Activated CD4-positive, alpha-beta T cell treated with anti-CD3 and anti-CD28 coated beads, Interleukin-2, amount 50 U/mL, for 48 hours (primary cell): ENCODE measurements at regions not wholly inside any gene's neighbourhood (a gene's known extent, or its start where the extent isn't known, plus 50 kb on each side); places are given as distances from the start of the nearest gene placed in this dataset.
A peak's percentile ranks its signal among the peaks of the same experiment; 100 is the strongest.
"Not testable (repeated sequence)": the region's sequence is repeated elsewhere in the genome, so short reads cannot be mapped to it uniquely, and the experiment has no call there.

Experiments used
- DNase-seq, 2 experiments: peaks; one replicate each; pipeline ENCODE4 v3.0.0-alpha.2; 2020

DNA sequence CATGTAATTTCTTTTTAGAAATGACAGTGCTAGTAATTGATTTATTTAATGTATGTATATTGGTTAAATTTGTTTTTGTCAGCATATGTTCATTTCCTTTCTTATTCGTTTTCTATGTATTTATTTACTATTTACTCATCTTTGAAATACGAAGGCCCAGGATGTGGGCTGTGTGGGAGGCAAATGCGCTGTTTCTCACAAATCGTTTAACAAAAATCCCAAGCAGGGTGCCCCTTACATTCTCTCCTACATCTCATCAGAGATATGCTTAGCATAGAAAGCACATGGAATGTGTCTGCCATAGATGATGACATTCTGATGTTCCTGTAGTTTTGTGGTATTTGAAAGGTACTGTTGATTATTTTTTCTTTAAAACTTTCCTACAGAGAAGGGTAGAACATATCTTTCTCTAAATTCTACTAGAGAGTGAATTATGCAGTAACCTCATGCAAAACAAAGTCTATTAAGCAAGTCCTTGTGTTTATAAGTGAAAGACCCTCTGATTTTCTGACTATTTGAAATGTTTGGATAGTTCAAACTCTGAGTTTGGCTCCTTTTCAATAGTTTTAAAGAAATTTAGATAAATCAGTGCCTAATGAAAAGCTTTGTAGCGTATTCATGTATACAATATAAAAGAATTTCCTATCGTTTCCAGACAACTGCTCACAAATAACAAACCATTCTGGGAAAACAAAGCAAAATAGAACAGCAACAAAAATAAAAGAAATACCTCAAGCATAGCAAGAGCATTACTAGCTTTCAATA is 111.1 kb upstream of the VGLL3 start:
- DNase-seq = no peak

DNA sequence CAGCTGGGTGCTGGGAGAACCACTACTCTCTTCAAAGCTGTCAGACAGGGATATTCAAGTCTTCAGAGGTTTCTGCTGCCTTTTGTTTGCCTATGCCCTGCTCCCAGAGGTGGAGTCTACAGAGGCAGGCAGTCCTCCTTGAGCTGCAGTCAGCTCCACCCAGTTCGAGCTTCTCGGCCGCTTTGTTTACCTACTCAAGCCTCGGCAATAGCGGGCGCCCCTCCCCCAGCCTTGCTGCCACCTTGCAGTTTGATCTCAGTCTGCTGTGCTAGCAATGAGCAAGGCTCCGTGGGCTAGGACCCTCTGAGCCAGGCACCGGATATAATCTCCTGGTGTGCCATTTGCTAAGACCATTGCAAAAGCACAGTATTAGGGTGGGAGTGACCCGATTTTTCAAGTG is 106.8 kb upstream of the VGLL3 start:
- not testable (repeated sequence) for DNase-seq

DNA sequence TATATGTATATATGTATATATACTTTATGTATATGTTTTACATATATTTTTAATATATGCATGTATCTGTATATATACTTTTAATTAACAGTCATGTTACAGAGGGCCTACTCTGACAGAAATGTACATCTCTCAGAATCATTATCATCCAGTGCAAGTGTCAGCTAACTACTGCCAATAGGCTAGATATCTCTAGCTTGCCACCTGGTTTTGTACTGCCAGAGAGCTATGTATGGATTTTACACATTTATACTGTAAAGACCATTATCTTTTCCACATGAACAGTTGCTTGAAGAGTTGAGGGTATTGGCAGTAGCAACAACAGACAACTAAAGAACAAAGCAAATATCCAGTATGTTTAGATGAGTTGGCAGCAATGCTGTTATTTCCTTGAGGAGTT is 99.7 kb upstream of the VGLL3 start:
- DNase-seq = no peak

DNA sequence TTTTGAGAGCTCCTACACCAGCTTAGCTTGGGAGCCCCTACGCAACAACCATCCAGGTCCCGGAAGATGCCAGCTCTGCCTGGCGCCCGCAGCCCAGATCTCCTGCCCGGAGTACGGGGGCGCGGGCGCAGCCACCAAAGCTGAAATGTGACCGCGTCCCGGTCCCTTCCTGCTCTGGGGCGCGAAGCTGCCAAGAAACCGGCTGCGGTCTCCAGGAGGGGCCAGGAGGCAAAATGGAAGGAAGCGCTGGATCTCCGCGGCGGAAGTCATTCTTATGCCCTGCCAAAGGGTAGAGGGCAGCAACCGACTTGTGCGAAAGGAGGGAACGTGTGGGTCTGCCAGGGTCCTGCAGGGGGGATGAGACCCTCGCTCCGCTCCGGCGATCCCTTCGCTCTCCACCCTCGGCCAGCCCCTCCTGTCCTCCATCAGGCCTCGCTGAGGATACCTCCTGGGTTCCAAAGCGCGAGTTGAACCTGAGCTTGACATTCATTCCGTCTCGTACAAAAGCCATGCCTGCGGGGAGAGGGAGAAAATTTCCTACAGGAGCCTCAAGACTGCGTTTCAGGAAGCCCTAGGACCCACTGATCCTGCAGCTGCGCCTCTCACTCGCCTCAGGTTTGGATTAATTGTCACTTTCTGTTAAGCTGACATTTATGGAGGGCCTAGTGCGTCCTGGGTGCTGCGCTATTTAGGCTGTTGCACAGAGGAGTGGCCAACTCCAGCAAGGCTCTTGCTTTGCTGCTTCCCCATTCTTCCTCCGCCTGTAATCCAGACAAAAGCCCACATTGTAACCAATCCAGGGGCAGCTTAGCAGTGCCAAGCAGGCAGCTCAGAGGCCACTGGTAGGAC is 98.3 kb upstream of the VGLL3 start:
- peak in 1 of 2 experiments; percentile 7 for DNase-seq

DNA sequence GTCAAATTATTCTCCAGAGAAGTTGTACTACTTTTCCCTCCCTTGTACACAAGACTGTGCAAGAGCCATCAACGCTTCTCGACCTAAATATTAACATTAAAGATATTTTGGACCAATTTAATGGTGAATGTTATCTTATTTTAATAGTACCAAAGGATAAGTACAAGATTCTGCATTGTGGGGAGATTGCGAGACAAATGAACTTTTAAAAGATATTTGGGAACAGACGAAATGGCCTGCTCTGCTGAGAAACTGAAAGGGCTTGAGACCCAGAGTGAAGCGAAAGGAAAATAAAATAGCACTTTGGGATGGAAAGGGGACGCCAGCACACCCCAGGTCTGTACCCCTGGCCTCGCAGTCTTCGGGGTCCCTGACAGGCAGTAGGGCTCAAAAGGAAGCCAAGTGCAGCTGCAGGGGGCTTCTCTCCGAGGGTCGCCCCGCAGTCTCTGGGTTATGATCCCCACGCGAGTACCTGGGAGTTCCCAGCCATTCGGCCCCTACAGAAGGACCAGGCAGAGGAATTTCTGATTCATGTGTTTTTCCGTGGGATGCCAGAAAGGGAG is 97.6 kb upstream of the VGLL3 start:
- no peak for DNase-seq

DNA sequence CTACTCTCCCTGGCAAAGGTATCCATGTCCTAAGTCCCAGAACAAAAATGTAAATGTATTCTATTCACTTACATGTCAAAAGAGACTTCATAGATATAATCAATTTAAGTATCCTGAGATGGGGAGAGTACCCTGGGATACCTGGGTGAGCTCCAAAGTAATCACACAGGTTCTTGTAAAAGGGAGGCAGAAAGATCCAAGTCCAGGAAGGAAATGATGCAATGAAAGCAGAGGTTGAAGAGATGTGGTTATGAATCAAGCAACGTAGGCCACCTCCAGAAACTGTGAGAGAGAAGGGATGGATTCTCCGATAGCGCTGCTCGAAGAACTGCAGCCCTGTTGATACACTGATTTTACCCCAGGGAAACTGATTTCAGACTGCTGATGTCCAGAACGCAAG is 93.9 kb upstream of the VGLL3 start:
- DNase-seq = no peak

DNA sequence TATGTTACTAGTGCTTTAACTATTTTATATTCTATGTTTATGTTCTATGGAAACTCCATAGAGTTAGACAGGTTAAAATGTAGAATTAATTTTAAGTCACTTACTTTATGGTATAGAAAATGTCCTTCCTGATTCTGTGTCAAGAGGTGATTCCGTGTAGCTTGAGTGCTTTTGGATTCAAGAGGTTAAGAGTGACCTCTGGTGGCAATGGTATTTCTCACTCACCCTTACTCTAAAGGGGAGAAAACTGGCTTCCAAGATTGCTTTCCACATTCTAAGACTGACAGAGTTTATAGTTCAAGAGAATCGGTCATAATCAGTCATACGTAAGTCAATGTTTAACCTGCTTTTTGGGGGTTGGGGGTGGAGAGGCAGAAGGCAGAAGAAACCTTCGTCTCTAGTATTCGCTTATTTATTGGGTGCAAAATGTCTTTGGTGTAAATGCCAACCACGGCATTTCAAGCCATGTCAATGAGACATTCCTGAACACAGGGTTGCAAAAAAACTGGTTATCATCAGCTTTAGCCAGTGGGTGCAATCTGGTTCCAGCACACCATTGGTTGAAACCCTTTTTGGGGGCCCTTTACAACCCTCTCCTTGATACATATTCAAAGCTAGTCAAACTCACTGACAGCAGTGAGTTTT is 92.0 kb upstream of the VGLL3 start:
- no peak for DNase-seq

DNA sequence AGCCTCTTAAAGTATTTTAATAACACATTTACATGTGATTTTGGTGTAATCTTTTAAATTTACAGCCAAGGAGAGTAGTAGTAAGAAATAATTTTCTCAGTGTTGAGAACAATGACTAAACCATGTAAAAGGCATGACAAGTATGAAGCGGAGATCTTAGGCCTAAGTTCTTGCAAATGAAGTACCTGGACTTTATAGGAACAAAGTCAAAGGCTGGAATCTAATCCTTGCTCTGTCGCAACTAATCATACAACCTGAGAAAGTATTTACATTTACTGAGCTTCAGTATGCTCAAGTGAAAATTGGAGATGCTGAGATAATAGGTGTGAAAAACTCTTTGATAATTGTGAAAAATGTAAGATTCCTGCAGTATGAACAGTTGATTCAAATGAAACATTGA is 86.4 kb upstream of the VGLL3 start:
- DNase-seq = no peak

DNA sequence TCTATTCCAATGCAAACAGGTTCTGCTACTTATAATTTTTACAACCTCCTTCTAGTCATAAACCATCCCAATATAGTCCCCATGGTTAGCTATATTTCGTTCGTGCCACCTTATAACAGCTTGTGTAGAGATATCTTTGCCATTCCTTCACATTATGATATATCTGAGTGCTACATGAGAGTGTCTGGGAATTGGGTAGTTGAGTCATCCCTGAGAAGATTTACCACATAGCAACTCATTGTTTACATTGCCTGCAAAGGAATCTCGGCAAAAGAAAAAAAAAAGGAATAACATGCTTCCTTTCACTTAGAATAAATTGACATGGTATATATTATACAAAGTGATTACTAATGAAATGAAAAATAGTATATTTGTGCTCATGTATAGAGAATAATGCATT is 86.0 kb upstream of the VGLL3 start:
- DNase-seq = no peak

DNA sequence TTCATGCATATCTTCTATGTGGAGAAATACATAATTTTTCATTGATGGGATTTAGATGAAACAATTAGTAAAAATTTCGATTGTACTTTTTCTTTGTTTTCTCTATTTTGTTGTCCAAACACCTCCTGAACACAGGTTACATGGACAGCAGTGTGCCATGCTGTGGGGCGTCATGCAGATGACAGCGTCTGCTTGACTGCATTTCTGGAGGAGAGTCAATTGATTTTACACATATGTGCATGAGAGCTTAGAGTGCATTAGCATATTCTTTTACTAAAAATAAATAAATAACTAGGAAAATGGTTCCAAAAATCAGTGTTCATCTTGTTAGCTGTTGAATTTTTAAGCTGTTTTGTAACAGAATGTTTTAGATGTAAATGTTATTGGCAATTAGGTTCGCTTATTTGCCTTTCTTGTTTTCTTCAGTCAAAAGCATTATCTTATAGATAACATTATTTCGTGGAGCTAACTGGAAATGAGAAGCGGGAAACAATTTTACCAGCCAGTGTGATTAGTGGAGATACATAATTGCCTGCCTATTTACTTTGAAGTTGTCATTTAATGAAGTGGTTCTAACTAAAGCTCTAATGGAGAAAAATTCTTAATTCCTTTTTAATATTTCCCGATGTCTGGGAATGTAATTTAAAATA is 82.7 kb upstream of the VGLL3 start:
- no peak for DNase-seq

DNA sequence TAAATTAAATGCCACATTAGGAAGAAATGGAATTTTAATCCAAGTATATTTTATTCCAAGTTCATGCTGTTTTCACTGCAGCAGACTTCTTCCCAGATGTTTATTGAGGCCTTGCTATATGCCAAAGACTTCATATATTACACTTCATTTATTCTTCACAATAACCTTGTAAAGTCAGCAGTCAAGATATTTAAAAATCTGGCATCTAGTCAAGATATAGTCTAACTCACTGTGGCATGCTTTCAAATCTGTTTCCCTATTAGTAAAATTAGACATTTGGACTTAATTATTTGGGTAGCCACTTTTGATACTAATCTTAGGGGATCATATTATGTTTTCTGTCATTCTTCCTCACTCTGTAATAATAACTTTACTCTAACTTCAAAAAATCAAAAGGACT is 81.5 kb upstream of the VGLL3 start:
- DNase-seq = no peak

DNA sequence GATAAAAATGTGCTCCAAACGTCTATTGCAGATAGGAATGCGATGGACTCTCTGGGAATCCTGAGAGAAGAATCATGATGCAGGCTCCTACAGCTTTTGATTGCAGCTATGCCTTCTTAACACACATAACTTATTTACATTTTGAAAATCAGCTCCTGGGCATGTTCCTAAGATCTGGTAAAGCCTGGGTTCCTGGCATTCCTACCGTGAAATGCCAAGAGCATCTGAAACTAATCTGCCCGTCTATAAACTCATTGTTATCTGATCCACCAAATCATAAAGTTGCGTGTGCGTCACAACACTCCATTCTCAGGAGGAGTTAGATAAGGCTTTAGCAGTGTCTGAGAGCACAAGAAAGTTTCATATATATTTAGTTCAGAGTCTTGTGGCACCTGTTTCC is 79.0 kb upstream of the VGLL3 start:
- no peak for DNase-seq

DNA sequence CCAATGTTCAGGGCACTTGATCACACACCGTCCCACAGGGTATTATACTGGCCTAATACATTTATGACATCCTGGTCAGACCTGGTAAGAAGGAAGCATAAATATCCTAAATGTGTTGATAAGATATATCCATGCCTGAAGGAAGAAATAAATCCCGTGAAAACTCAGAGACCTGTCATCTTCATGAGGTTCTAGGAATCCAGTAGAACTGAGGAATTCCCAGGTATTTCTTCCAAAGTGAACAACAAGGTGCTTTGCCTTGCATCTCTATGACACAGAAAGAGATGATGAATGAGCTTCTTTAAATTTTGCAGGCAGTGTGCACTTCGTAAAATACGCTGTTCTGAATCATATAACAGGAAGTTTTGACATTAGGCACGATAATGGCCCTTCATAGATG is 78.1 kb upstream of the VGLL3 start:
- DNase-seq = no peak

DNA sequence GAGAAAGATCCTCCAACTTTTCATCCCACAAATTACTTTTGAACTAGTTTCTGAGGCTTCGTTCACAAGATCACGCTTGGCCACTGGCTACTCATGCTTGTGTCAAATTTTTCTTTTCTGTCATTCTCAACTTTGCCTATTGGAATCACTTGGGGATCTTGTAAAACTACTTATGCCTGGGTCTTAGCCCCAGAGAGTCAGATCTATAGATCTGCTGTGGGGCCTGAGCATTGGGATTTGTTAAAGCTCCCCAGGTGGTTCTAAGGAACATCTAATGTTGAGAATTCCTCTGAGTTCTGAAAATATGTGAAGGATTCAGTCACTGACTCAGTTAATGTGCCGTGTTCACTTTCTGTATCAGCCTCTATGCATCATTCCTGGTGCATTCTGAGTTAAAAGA is 71.7 kb upstream of the VGLL3 start:
- DNase-seq = no peak

DNA sequence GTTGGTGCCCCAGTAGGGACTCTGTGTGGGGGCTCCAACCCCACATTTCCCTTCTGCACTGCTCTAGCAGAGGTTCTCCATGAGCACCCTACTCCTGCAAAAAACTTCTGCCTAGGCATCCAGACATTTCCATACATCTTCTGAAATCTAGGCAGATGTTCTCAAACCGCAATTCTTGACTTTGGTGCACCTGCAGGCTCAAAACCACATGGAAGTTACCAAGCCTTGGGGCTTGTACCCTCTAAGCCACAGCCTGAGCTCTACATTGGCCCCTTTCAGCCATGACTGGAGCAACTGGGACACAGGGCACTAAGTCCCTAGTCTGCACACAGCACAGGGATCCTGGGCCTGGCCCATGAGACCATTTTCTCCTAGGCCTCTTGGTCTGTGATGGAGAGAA is 66.5 kb upstream of the VGLL3 start:
- no peak for DNase-seq

DNA sequence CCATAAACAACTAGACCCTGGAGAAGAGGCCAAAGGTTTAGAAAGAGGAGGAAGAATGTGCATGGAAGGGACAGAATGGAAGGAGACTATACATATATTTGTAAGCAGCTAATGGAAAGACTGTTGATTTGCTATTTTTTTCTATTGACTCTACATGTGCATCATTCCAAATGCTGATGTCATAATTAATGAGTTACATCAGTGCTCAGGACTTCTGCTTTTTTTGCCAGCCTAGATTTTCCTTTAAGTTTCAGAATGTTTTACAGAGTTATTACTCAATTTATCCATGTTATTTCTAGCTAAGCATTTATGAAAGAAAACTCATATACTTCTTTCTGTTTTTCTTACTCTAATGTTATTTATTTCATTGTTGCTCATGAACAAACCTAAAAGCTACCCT is 62.6 kb upstream of the VGLL3 start:
- no peak for DNase-seq

DNA sequence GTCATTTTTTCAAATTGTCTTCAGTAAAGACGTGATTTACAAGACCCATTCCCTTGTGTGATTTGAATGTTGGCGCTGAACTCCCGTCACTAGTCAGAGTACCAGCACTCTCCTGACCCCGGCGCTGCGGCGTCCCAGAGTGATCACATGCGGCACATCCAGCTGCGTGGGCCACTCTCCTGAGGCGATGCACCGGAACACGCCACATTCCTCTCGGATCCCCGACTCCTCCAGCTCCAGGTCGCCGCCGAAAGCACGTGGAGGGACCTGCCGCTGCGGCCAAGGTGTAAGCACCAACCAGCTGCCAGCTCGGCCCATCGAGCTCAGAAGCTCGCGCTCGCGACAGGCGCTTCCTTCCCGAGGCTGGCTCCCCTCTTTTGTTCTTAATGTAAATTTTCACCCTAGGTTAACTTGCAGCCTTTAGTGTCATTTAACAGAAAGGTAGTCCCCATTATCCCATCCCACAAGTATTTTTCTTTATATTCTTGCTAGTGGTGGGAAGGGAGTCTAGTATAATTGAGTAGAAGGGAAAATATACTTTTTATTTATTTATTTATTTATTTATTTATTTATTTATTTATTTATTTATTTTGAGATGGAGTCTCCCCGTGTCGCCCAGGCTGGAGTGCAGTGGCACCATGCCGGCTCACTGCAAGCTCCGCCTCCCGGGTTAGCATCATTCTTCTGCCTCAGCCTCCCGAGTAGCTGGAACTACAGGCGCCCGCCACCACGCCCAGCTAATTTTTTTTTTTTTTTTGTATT is 61.7 kb upstream of the VGLL3 start:
- DNase-seq = no peak

DNA sequence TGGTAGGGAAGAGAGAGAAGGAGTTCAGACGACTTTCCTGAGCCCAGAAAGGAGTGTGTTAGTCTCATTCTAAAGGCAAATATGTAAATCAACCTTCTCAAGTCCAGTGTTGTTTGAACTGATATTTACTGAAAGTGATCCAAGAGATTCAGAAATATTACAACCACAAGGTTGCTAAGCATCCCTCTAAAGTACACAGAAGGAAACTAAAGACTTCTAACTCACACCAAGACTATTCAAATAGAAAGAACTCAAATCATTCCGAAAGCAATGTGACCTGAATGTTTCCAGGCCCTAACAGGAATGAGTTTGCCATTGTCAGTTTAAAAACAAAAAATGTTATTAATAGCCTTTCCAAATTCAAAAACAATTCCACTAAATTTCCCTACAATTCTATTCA is 56.9 kb upstream of the VGLL3 start:
- no peak for DNase-seq

DNA sequence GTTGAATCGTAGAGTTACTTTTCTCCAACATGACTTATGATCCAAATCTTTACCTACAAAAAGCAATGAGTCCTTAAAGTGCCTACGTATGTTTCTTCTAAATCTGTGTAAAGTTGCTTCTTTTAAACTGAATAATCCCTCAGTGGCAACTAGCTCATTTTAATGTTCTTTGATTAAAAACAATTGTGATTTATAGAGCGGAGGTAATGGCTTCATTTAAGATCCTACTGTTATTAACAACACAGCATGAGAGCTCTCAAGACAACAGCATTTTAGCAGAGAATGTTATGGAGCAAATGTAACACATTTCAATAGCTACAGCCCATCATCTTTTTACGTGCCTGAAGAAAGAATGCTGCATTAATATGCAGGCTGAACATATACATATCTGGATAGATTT is 55.3 kb upstream of the VGLL3 start:
- no peak for DNase-seq

DNA sequence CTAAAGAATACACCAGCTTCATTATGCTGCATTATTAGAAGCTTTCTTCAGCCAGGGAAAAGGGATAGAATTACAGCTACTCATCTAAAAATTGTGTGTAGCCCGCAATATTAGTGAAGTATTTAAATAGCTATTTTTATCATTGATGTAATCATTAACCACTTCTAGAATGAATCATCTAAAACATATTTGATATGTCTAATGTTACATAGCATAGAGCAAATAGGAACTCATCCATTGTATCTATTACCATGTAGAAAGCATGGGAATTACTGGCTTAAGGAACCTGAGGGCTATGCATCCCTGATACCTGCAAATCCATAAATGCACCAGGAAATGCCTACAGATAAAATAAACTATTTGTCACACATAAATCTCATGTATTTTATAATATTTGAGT is 54.5 kb upstream of the VGLL3 start:
- no peak for DNase-seq

DNA sequence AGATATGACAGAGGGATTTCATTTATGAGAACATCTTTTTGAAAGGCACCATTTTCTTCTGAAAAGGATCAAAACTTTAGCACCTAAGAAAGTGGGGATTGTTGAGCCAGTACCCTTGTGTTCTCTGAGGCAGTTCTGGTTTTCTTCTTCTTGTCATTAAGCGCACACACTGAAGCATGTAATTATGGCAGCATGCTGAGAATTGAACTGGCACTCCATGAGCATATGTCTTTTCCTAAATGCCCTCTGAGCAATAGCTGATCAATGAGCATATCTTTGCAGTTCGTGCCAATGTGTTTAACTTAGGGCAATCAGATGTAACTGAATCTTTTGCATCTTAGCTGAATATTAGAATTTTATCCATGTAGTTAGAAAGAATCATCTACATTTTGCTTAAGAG is 53.9 kb upstream of the VGLL3 start:
- DNase-seq = no peak

DNA sequence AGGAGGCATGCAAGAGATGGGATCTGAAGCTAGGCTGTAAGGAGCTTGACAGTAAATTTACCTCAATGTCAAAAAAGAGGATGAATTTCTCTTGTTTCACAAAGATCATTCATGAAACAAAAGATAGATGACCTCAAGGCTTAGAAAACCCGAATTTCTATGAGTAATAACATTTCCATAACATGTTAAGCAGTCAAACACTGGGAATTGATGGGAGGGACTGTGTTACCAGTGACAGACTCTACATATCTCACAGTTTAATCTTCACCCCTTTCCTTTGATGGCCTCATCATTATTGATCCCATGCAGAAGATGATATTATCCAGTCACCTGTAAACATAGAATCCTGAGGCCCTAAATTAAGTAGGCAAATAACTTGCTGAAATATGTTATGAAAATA is 53.5 kb upstream of the VGLL3 start:
- DNase-seq = no peak
